H1 (cell line): ENCODE measurements at regions not wholly inside any gene's neighbourhood (a gene's known extent, or its start where the extent isn't known, plus 50 kb on each side); places are given as distances from the start of the nearest gene placed in this dataset.

Experiments used
- CEBPB ChIP-seq: IDR thresholded peaks from 2 replicates; pipeline ENCODE4 v1.6.1; 2012; ENCODE audit warnings: low read depth, low read length
- CHD7 ChIP-seq: fragments of 300-600 bp; sonication (generic); IDR thresholded peaks from 2 replicates; pipeline ENCODE4 v1.7.1; 2012; ENCODE audit warnings: low read length, moderate library complexity, mild to moderate bottlenecking, inconsistent platforms; ENCODE audit not compliant: insufficient replicate concordance
- POLR2A ChIP-seq, 2 experiments: IDR thresholded peaks; 1 replicate in 1 of 2; 2 replicates in 1 of 2; pipeline ENCODE4 v1.6.1; 2011; ENCODE audit warnings: low read depth in 2 of 2, low read length in 2 of 2, mild to moderate bottlenecking in 2 of 2; ENCODE audit errors: control extremely low read depth in 1 of 2

DNA sequence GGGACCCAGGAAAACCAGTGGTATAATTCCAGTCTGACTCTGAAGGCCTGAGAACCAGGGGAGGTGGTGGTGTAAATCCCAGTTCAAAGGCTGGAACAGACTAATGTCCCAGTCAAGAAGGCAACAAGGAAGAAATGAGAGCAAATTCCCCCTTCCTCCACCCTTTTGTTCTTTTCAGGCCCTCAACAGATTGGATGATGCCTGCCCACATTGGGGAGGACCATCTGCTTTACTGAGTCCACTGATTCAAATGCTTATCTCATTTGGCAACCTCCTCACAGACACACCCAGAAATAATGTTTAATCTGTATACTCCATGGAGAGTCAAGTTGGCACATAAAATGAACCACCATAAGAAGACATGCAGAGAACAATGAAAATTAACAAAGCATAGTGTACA lies 61.9 kb upstream of the CRYM start (continued):
- TF ChIP-seq CHD7 (no peak), POLR2A (IDR thresholded peaks at IDR 0.05; ENCODE audit: control extremely low read depth in 1 of 2, low read depth in 2 of 2, low read length in 2 of 2) (no peak), CEBPB (no peak)
